Activated CD4-positive, alpha-beta T cell treated with anti-CD3 and anti-CD28 coated beads, Interleukin-2, amount 10 ng/mL, durations not matched to agents 24 days and 14 days (primary cell): ENCODE measurements at regions not wholly inside any gene's neighbourhood (a gene's known extent, or its start where the extent isn't known, plus 50 kb on each side); places are given as distances from the start of the nearest gene placed in this dataset.
"Not testable (repeated sequence)": the region's sequence is repeated elsewhere in the genome, so short reads cannot be mapped to it uniquely, and the experiment has no call there.

Source experiments
- DNase-seq: peaks from one replicate; pipeline ENCODE4 v3.0.0; 2022
- H3K27ac Mint-ChIP-seq: one replicate; pipeline ENCODE4 v1.8.0; 2022; ENCODE audit warnings: mild to moderate bottlenecking, mixed read lengths
- H3K27me3 Mint-ChIP-seq: one replicate; pipeline ENCODE4 v1.8.0; 2022; ENCODE audit warnings: mixed read lengths
- H3K36me3 Mint-ChIP-seq: one replicate; pipeline ENCODE4 v1.8.0; 2022; ENCODE audit warnings: low read depth, mild to moderate bottlenecking, mixed read lengths
- H3K4me1 Mint-ChIP-seq: one replicate; pipeline ENCODE4 v1.8.0; 2021; ENCODE audit warnings: mixed read lengths
- H3K4me3 Mint-ChIP-seq: one replicate; pipeline ENCODE4 v1.8.0; 2022; ENCODE audit warnings: mild to moderate bottlenecking, moderate library complexity, mixed read lengths
- H3K9me3 Mint-ChIP-seq: one replicate; pipeline ENCODE4 v1.8.0; 2021; ENCODE audit warnings: mixed read lengths
- intact Hi-C: fragments of 100-400 bp; cut with micrococcal nuclease; formaldehyde crosslinking; loops from one replicate; pipeline ENCODE4 v1.15.1; 2023

GRCh38 chr3:542021-542420 lies 345.5 kb downstream of the CHL1 start:
- H3K4me1 Mint-ChIP-seq, result no peaks in the 10 kb centered on the region
- H3K4me3 Mint-ChIP-seq, result no peak overlapping the region
- no peak for DNase-seq
- H3K9me3 Mint-ChIP-seq, result peaks cover 4% of the 10 kb centered on the region
- H3K27ac Mint-ChIP-seq, result no peak overlapping the region
- no peaks in the 10 kb centered on the region for H3K27me3 Mint-ChIP-seq
- no peaks in the 10 kb centered on the region for H3K36me3 Mint-ChIP-seq
- intact Hi-C loops, result no loop called here

GRCh38 chr3:549636-550035 lies 353.1 kb downstream of the CHL1 start:
- H3K27me3 Mint-ChIP-seq, result no peaks in the 10 kb centered on the region
- no peak overlapping the region for H3K27ac Mint-ChIP-seq
- no peak overlapping the region for H3K4me3 Mint-ChIP-seq
- intact Hi-C loops, result no loop called here
- H3K9me3 Mint-ChIP-seq, result no peaks in the 10 kb centered on the region
- H3K36me3 Mint-ChIP-seq, result no peaks in the 10 kb centered on the region
- no peak for DNase-seq
- H3K4me1 Mint-ChIP-seq, result no peaks in the 10 kb centered on the region

GRCh38 chr3:550471-550870 lies 353.9 kb downstream of the CHL1 start:
- Mint-ChIP-seq H3K4me3 (no peak overlapping the region), H3K4me1 (no peaks in the 10 kb centered on the region), H3K36me3 (no peaks in the 10 kb centered on the region), H3K27ac (no peak overlapping the region), H3K27me3 (no peaks in the 10 kb centered on the region), H3K9me3 (peaks cover 3% of the 10 kb centered on the region)
- intact Hi-C loops, result no loop called here
- DNase-seq, result no peak

GRCh38 chr3:557972-558371 lies 361.4 kb downstream of the CHL1 start:
- no peak overlapping the region for H3K27ac Mint-ChIP-seq
- H3K4me3 Mint-ChIP-seq, result no peak overlapping the region
- intact Hi-C loops, result no loop called here
- peaks cover 3% of the 10 kb centered on the region for H3K9me3 Mint-ChIP-seq
- H3K4me1 Mint-ChIP-seq, result no peaks in the 10 kb centered on the region
- no peaks in the 10 kb centered on the region for H3K27me3 Mint-ChIP-seq
- H3K36me3 Mint-ChIP-seq, result no peaks in the 10 kb centered on the region
- no peak for DNase-seq

- intact Hi-C loops, result no loop called here
- H3K36me3 Mint-ChIP-seq, result no peaks in the 10 kb centered on the region
- no peak overlapping the region for H3K4me3 Mint-ChIP-seq
- no peak for DNase-seq
- H3K9me3 Mint-ChIP-seq, result no peaks in the 10 kb centered on the region
- H3K27me3 Mint-ChIP-seq, result no peaks in the 10 kb centered on the region
- no peak overlapping the region for H3K27ac Mint-ChIP-seq
- H3K4me1 Mint-ChIP-seq, result no peaks in the 10 kb centered on the region
Observed at GRCh38 chr3:567488-568185, 371.1 kb downstream of the CHL1 start.

GRCh38 chr3:579529-579928 lies 383.0 kb downstream of the CHL1 start:
- DNase-seq, H3K4me1 Mint-ChIP-seq, intact Hi-C loops, H3K27ac Mint-ChIP-seq, H3K27me3 Mint-ChIP-seq, H3K36me3 Mint-ChIP-seq, H3K4me3 Mint-ChIP-seq, H3K9me3 Mint-ChIP-seq: not testable (repeated sequence)

- DNase-seq, H3K36me3 Mint-ChIP-seq, H3K4me3 Mint-ChIP-seq, H3K4me1 Mint-ChIP-seq, H3K27ac Mint-ChIP-seq, H3K27me3 Mint-ChIP-seq, H3K9me3 Mint-ChIP-seq, intact Hi-C loops: not testable (repeated sequence)
Observed at GRCh38 chr3:589066-589465, 392.5 kb downstream of the CHL1 start.

GRCh38 chr3:597304-597703 lies 400.7 kb downstream of the CHL1 start:
- H3K36me3 Mint-ChIP-seq, H3K4me1 Mint-ChIP-seq, H3K9me3 Mint-ChIP-seq, H3K27me3 Mint-ChIP-seq, H3K4me3 Mint-ChIP-seq, H3K27ac Mint-ChIP-seq, DNase-seq, intact Hi-C loops: not testable (repeated sequence)

GRCh38 chr3:597746-598145 lies 401.2 kb downstream of the CHL1 start:
- H3K9me3 Mint-ChIP-seq, H3K27me3 Mint-ChIP-seq, DNase-seq, intact Hi-C loops, H3K4me1 Mint-ChIP-seq, H3K36me3 Mint-ChIP-seq, H3K27ac Mint-ChIP-seq, H3K4me3 Mint-ChIP-seq: not testable (repeated sequence)

GRCh38 chr3:607480-607879 lies 410.9 kb downstream of the CHL1 start:
- H3K4me1 Mint-ChIP-seq, intact Hi-C loops, H3K4me3 Mint-ChIP-seq, DNase-seq, H3K27me3 Mint-ChIP-seq, H3K27ac Mint-ChIP-seq, H3K36me3 Mint-ChIP-seq, H3K9me3 Mint-ChIP-seq: not testable (repeated sequence)

GRCh38 chr3:621714-622113 lies 425.2 kb downstream of the CHL1 start:
- intact Hi-C loops, result no loop called here
- Mint-ChIP-seq H3K36me3 (no peaks in the 10 kb centered on the region), H3K4me3 (no peak overlapping the region), H3K27me3 (no peaks in the 10 kb centered on the region), H3K4me1 (no peaks in the 10 kb centered on the region), H3K27ac (no peak overlapping the region), H3K9me3 (no peaks in the 10 kb centered on the region)
- no peak for DNase-seq

GRCh38 chr3:622314-622713 lies 425.8 kb downstream of the CHL1 start:
- intact Hi-C loops, result no loop called here
- H3K36me3 Mint-ChIP-seq, result no peaks in the 10 kb centered on the region
- DNase-seq, result no peak
- no peaks in the 10 kb centered on the region for H3K9me3 Mint-ChIP-seq
- H3K27ac Mint-ChIP-seq, result no peak overlapping the region
- no peak overlapping the region for H3K4me3 Mint-ChIP-seq
- H3K27me3 Mint-ChIP-seq, result no peaks in the 10 kb centered on the region
- H3K4me1 Mint-ChIP-seq, result no peaks in the 10 kb centered on the region

- Mint-ChIP-seq H3K4me1 (no peaks in the 10 kb centered on the region), H3K4me3 (no peak overlapping the region), H3K36me3 (no peaks in the 10 kb centered on the region), H3K27me3 (no peaks in the 10 kb centered on the region), H3K9me3 (no peaks in the 10 kb centered on the region), H3K27ac (no peak overlapping the region)
- intact Hi-C loops, result no loop called here
- no peak for DNase-seq
Observed at GRCh38 chr3:623914-624545, 427.5 kb downstream of the CHL1 start.

- no peaks in the 10 kb centered on the region for H3K4me1 Mint-ChIP-seq
- no peaks in the 10 kb centered on the region for H3K27me3 Mint-ChIP-seq
- peak; percentile 71 for DNase-seq
- no peak overlapping the region for H3K4me3 Mint-ChIP-seq
- no peaks in the 10 kb centered on the region for H3K9me3 Mint-ChIP-seq
- no peak overlapping the region for H3K27ac Mint-ChIP-seq
- intact Hi-C loops, result no loop called here
- no peaks in the 10 kb centered on the region for H3K36me3 Mint-ChIP-seq
Observed at GRCh38 chr3:632571-633170, 436.1 kb downstream of the CHL1 start.

- no peaks in the 10 kb centered on the region for H3K9me3 Mint-ChIP-seq
- intact Hi-C loops, result no loop called here
- no peaks in the 10 kb centered on the region for H3K27me3 Mint-ChIP-seq
- H3K27ac Mint-ChIP-seq, result no peak overlapping the region
- H3K4me1 Mint-ChIP-seq, result no peaks in the 10 kb centered on the region
- no peak for DNase-seq
- H3K36me3 Mint-ChIP-seq, result no peaks in the 10 kb centered on the region
- no peak overlapping the region for H3K4me3 Mint-ChIP-seq
Observed at GRCh38 chr3:634511-634910, 437.9 kb downstream of the CHL1 start.
